ENCODE measurements at regions not wholly inside any gene's neighbourhood (a gene's known extent, or its start where the extent isn't known, plus 50 kb on each side); places are given as distances from the start of the nearest gene placed in this dataset.
"Not testable (repeated sequence)": the region's sequence is repeated elsewhere in the genome, so short reads cannot be mapped to it uniquely, and the experiment has no call there.

DNA sequence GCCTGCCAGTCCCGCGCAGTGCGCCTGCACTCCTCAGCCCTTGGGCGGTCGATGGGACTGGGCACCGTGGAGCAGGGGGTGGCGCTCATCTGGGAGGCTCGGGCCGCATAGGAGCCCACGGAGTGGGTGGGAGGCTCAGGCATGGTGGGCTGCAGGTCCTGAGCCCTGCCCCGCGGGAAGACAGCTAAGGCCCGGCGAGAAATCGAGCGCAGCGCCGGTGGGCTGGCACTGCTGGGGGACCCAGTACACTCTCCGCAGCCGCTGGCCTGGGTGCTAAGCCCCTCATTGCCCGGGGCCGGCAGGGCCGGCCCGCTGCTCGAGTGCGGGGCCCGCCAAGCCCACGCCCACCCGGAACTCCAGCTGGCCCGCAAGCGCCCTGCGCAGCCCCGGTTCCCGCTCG, 1565.3 kb downstream of the HACE1 start:
- WGBS = no CpG with 5 or more reads among the region's 35 CpGs
- not testable (repeated sequence) for H3K4me1 ChIP-seq (ENCODE audit: control insufficient read depth in 2 of 2, insufficient read depth in 2 of 2, low read length in 2 of 2); H3K9me3 ChIP-seq (ENCODE audit: control insufficient read depth in 2 of 2, insufficient read depth in 1 of 2, low read length in 1 of 2); H3K4me3 ChIP-seq (ENCODE audit: low read length in 2 of 2); H3K36me3 ChIP-seq (ENCODE audit: control insufficient read depth in 2 of 2, insufficient read depth in 2 of 2, low read length in 1 of 2); H3K27ac ChIP-seq (ENCODE audit: low read depth in 1 of 2, low read length in 1 of 2); DNase-seq (ENCODE audit: low read depth in 6 of 9, low spot score in 9 of 9); H3K27me3 ChIP-seq (ENCODE audit: control insufficient read depth in 2 of 2, insufficient read depth in 1 of 2, low read length in 1 of 2)

DNA sequence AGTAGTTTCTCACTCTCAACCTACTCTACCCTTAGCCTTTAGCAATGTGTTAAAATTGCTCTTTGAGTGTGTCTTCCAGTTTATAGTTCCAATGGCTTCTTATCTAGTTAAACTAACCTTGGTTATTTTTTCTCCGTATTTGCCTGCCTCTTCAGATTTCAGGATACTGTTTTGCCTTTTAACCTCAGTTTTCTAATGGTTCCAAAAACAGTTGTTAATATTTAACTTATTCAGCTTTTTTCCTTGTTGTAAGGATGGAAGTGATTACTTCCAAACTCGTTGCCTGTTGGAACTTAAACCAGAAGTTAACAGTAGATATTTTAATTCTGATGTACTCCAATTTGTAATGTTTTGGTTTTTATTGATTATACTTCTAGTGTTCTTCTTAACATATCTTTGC, 1574.9 kb downstream of the HACE1 start:
- H3K36me3 ChIP-seq (ENCODE audit: control insufficient read depth in 2 of 2, insufficient read depth in 2 of 2, low read length in 1 of 2) = no peaks in the 10 kb centered on the region
- no peak overlapping the region for H3K4me3 ChIP-seq (ENCODE audit: low read length in 2 of 2)
- no peaks in the 10 kb centered on the region for H3K27me3 ChIP-seq (ENCODE audit: control insufficient read depth in 2 of 2, insufficient read depth in 1 of 2, low read length in 1 of 2)
- no peaks in the 10 kb centered on the region for H3K4me1 ChIP-seq (ENCODE audit: control insufficient read depth in 2 of 2, insufficient read depth in 2 of 2, low read length in 2 of 2)
- DNase-seq (ENCODE audit: low read depth in 6 of 9, low spot score in 9 of 9) = no peak
- no peak overlapping the region for H3K27ac ChIP-seq (ENCODE audit: low read depth in 1 of 2, low read length in 1 of 2)
- 40% methylated on average over 2 of the region's 2 CpGs for WGBS
- H3K9me3 ChIP-seq (ENCODE audit: control insufficient read depth in 2 of 2, insufficient read depth in 1 of 2, low read length in 1 of 2) = no peaks in the 10 kb centered on the region

DNA sequence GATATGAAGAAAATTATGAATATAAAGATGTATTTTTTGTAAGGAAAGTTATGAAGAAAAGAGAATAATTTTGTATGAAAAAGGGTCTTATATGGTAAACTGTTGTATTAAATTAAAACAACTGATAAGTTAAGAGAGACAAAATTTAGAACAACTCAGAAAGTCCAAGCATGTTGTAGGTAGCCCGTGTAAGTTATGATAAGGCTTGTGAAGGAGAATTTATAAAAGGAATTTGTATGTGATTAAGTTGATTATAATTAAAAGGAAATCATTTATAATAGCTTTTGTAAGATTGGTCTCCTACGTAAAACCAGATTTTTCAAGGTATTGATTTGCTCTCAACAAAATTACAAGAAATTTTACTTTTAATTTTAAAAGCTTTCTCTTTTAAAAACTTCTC, 1579.3 kb downstream of the HACE1 start:
- Histone ChIP-seq H3K27me3 (ENCODE audit: control insufficient read depth in 2 of 2, insufficient read depth in 1 of 2, low read length in 1 of 2) (no peaks in the 10 kb centered on the region), H3K4me1 (ENCODE audit: control insufficient read depth in 2 of 2, insufficient read depth in 2 of 2, low read length in 2 of 2) (no peaks in the 10 kb centered on the region), H3K9me3 (ENCODE audit: control insufficient read depth in 2 of 2, insufficient read depth in 1 of 2, low read length in 1 of 2) (no peaks in the 10 kb centered on the region), H3K27ac (ENCODE audit: low read depth in 1 of 2, low read length in 1 of 2) (no peak overlapping the region), H3K36me3 (ENCODE audit: control insufficient read depth in 2 of 2, insufficient read depth in 2 of 2, low read length in 1 of 2) (no peaks in the 10 kb centered on the region), H3K4me3 (ENCODE audit: low read length in 2 of 2) (no peak overlapping the region)
- no peak for DNase-seq (ENCODE audit: low read depth in 6 of 9, low spot score in 9 of 9)
- WGBS = 94% methylated on average over 2 of the region's 2 CpGs

DNA sequence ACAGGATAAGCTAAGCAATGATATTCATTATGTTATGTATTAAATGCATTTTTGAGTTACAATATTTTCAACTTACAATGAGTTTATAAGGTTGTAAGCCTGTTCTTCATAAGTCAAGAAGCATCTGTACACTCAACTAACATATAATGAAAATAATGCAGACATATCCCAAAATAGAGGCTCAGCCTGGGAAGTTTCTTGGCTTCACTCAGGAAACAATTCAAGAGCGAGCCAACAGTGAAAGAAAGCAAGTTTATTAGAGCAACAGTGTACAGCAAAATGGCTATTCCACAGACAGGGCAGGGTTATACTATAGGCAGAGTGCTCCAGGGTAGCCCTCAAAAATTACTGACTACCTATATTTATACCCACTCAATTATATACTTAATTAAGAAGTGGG, 1581.8 kb downstream of the HACE1 start:
- Histone ChIP-seq H3K27ac (ENCODE audit: low read depth in 1 of 2, low read length in 1 of 2) (no peak overlapping the region), H3K36me3 (ENCODE audit: control insufficient read depth in 2 of 2, insufficient read depth in 2 of 2, low read length in 1 of 2) (no peaks in the 10 kb centered on the region), H3K27me3 (ENCODE audit: control insufficient read depth in 2 of 2, insufficient read depth in 1 of 2, low read length in 1 of 2) (no peaks in the 10 kb centered on the region), H3K4me3 (ENCODE audit: low read length in 2 of 2) (no peak overlapping the region), H3K4me1 (ENCODE audit: control insufficient read depth in 2 of 2, insufficient read depth in 2 of 2, low read length in 2 of 2) (no peaks in the 10 kb centered on the region), H3K9me3 (ENCODE audit: control insufficient read depth in 2 of 2, insufficient read depth in 1 of 2, low read length in 1 of 2) (no peaks in the 10 kb centered on the region)
- 92% methylated on average over 1 of the region's 1 CpG for WGBS
- DNase-seq (ENCODE audit: low read depth in 6 of 9, low spot score in 9 of 9) = no peak

DNA sequence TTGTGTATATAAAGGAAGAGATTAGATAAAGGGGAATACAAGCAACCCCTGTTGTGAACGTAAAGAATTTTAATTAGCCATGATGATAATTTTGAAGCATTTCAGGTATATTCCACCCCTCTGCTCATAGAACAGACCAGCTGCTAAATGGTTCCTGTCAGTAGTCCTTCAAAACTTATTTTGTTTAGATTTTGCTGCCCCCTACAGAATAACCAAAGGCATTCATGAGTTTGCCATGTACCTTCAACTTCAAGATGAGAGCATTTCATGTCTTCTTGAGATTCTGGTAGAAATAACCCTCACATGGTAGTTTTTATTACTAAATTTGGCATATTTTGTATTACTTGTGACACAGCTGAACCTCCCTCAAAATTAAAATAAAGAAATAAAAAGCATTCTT, 1586.7 kb downstream of the HACE1 start:
- Histone ChIP-seq H3K36me3 (ENCODE audit: control insufficient read depth in 2 of 2, insufficient read depth in 2 of 2, low read length in 1 of 2) (no peaks in the 10 kb centered on the region), H3K27me3 (ENCODE audit: control insufficient read depth in 2 of 2, insufficient read depth in 1 of 2, low read length in 1 of 2) (no peaks in the 10 kb centered on the region), H3K4me3 (ENCODE audit: low read length in 2 of 2) (no peak overlapping the region), H3K4me1 (ENCODE audit: control insufficient read depth in 2 of 2, insufficient read depth in 2 of 2, low read length in 2 of 2) (no peaks in the 10 kb centered on the region), H3K27ac (ENCODE audit: low read depth in 1 of 2, low read length in 1 of 2) (no peak overlapping the region), H3K9me3 (ENCODE audit: control insufficient read depth in 2 of 2, insufficient read depth in 1 of 2, low read length in 1 of 2) (no peaks in the 10 kb centered on the region)
- no peak for DNase-seq (ENCODE audit: low read depth in 6 of 9, low spot score in 9 of 9)
- WGBS = 47% methylated on average over 1 of the region's 1 CpG

DNA sequence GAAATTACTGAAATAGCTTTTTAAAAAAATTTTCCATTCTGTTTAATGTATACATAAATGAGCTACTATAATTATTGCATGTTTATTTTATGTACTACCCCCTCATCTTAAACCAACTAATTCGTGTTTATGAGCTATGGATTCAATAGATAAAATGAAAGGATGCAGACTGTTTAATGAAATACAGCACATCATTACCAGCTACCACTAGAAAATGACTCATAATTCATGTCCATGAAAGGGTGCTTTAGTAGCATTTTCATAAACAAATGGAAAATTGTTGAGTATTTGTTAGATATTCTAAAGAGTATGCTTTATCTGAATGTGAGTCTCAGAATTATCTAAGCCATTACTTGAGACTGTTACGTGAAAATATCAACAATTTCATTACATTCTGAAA, 1590.1 kb downstream of the HACE1 start:
- Histone ChIP-seq H3K4me3 (ENCODE audit: low read length in 2 of 2) (no peak overlapping the region), H3K36me3 (ENCODE audit: control insufficient read depth in 2 of 2, insufficient read depth in 2 of 2, low read length in 1 of 2) (no peaks in the 10 kb centered on the region), H3K27ac (ENCODE audit: low read depth in 1 of 2, low read length in 1 of 2) (no peak overlapping the region), H3K9me3 (ENCODE audit: control insufficient read depth in 2 of 2, insufficient read depth in 1 of 2, low read length in 1 of 2) (no peaks in the 10 kb centered on the region), H3K27me3 (ENCODE audit: control insufficient read depth in 2 of 2, insufficient read depth in 1 of 2, low read length in 1 of 2) (no peaks in the 10 kb centered on the region), H3K4me1 (ENCODE audit: control insufficient read depth in 2 of 2, insufficient read depth in 2 of 2, low read length in 2 of 2) (no peaks in the 10 kb centered on the region)
- no peak for DNase-seq (ENCODE audit: low read depth in 6 of 9, low spot score in 9 of 9)
- WGBS = 68% methylated on average over 2 of the region's 2 CpGs

DNA sequence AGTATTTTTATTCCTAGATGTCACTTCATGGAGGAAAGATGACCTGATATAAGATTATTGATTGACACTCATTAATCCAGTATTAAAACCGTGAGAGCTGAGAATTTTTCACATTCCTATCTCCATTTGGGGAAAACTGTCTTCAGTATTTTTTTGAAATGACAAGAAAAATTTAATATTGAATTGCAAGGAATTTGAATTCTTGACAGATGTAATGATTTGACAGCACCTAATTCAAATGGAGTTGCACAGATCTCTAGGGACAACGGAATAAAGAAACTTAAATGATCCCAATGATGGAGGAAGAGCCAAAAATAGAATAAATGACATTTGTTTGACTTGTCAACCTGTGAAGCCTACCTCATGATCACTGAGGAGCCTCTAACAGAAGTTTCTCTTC, 1591.4 kb downstream of the HACE1 start:
- Histone ChIP-seq H3K27me3 (ENCODE audit: control insufficient read depth in 2 of 2, insufficient read depth in 1 of 2, low read length in 1 of 2) (no peaks in the 10 kb centered on the region), H3K4me3 (ENCODE audit: low read length in 2 of 2) (no peak overlapping the region), H3K36me3 (ENCODE audit: control insufficient read depth in 2 of 2, insufficient read depth in 2 of 2, low read length in 1 of 2) (no peaks in the 10 kb centered on the region), H3K27ac (ENCODE audit: low read depth in 1 of 2, low read length in 1 of 2) (no peak overlapping the region), H3K4me1 (ENCODE audit: control insufficient read depth in 2 of 2, insufficient read depth in 2 of 2, low read length in 2 of 2) (no peaks in the 10 kb centered on the region), H3K9me3 (ENCODE audit: control insufficient read depth in 2 of 2, insufficient read depth in 1 of 2, low read length in 1 of 2) (no peaks in the 10 kb centered on the region)
- whole genome bisulfite sequencing = 78% methylated on average over 2 of the region's 2 CpGs
- DNase-seq (ENCODE audit: low read depth in 6 of 9, low spot score in 9 of 9) = no peak

DNA sequence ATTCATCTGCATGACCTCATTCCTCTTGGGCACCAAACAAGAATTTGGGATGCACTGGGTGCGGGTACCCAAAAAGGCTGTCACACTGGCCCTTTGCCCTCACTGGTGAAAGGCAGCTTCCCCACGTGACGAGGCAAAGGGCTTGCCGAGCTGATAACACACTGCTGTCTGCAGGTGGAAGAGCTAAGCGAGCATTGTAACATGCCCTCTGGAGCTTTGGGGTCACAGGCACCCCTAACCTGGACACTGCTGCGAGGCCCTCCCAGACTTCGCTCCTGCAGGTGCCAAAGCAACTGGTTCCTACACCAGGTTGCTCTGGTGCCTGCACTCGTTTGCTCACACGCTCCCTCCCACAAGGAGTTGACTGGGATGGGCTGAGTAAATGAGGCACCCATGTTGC, 1595.7 kb downstream of the HACE1 start:
- H3K27me3 ChIP-seq (ENCODE audit: control insufficient read depth in 2 of 2, insufficient read depth in 1 of 2, low read length in 1 of 2) = no peaks in the 10 kb centered on the region
- no peaks in the 10 kb centered on the region for H3K9me3 ChIP-seq (ENCODE audit: control insufficient read depth in 2 of 2, insufficient read depth in 1 of 2, low read length in 1 of 2)
- H3K36me3 ChIP-seq (ENCODE audit: control insufficient read depth in 2 of 2, insufficient read depth in 2 of 2, low read length in 1 of 2) = no peaks in the 10 kb centered on the region
- DNase-seq (ENCODE audit: low read depth in 6 of 9, low spot score in 9 of 9) = no peak
- 96% methylated on average over 9 of the region's 9 CpGs for WGBS
- H3K4me3 ChIP-seq (ENCODE audit: low read length in 2 of 2) = no peak overlapping the region
- no peak overlapping the region for H3K27ac ChIP-seq (ENCODE audit: low read depth in 1 of 2, low read length in 1 of 2)
- H3K4me1 ChIP-seq (ENCODE audit: control insufficient read depth in 2 of 2, insufficient read depth in 2 of 2, low read length in 2 of 2) = no peaks in the 10 kb centered on the region

DNA sequence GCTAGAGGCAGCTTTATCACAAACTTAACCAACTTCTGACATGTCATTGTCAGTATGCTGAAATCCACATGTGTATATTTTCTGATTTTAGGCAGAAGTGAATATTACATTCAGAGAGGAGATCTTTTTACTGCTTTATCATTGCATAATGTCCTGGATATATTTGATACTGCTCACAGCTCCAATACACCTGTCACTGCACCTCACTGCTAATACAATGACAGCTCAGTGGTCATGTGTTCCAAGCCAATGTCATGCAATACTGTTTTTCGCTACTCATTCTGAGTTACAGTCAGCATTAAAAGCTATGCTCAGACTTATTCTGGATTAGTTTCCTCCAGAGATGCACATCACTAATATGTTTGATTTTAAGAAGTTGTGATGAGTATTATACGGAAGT, 1604.6 kb downstream of the HACE1 start:
- DNase-seq (ENCODE audit: low read depth in 6 of 9, low spot score in 9 of 9) = no peak
- no peak overlapping the region for H3K4me3 ChIP-seq (ENCODE audit: low read length in 2 of 2)
- no peak overlapping the region for H3K27ac ChIP-seq (ENCODE audit: low read depth in 1 of 2, low read length in 1 of 2)
- no peaks in the 10 kb centered on the region for H3K9me3 ChIP-seq (ENCODE audit: control insufficient read depth in 2 of 2, insufficient read depth in 1 of 2, low read length in 1 of 2)
- no peaks in the 10 kb centered on the region for H3K27me3 ChIP-seq (ENCODE audit: control insufficient read depth in 2 of 2, insufficient read depth in 1 of 2, low read length in 1 of 2)
- no peaks in the 10 kb centered on the region for H3K4me1 ChIP-seq (ENCODE audit: control insufficient read depth in 2 of 2, insufficient read depth in 2 of 2, low read length in 2 of 2)
- no peaks in the 10 kb centered on the region for H3K36me3 ChIP-seq (ENCODE audit: control insufficient read depth in 2 of 2, insufficient read depth in 2 of 2, low read length in 1 of 2)
- WGBS = 92% methylated on average over 2 of the region's 2 CpGs

DNA sequence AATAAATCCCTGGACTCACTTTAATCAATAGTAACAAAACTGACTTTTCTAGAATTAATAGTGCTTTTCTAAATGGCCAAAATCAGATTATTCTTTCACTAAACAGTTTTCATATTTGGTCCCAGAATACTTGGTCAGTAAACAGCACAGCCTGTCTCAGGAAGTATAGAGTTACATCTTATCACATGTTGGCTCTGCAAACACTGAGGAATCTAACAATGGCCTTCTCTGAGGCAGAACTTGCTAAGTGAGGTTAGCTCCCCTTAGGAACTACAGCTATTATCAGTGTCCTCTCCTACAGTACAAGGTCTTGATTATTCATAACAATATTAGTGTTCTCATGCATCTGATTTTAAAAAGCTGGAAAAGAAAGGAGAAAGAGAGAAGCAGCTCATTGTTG, 1622.8 kb downstream of the HACE1 start:
- Histone ChIP-seq H3K4me1 (ENCODE audit: control insufficient read depth in 2 of 2, insufficient read depth in 2 of 2, low read length in 2 of 2) (no peaks in the 10 kb centered on the region), H3K27me3 (ENCODE audit: control insufficient read depth in 2 of 2, insufficient read depth in 1 of 2, low read length in 1 of 2) (no peaks in the 10 kb centered on the region), H3K36me3 (ENCODE audit: control insufficient read depth in 2 of 2, insufficient read depth in 2 of 2, low read length in 1 of 2) (no peaks in the 10 kb centered on the region), H3K9me3 (ENCODE audit: control insufficient read depth in 2 of 2, insufficient read depth in 1 of 2, low read length in 1 of 2) (no peaks in the 10 kb centered on the region), H3K4me3 (ENCODE audit: low read length in 2 of 2) (no peak overlapping the region), H3K27ac (ENCODE audit: low read depth in 1 of 2, low read length in 1 of 2) (no peak overlapping the region)
- no peak for DNase-seq (ENCODE audit: low read depth in 6 of 9, low spot score in 9 of 9)
